Ovary (tissue), 3 donors: ENCODE measurements at regions not wholly inside any gene's neighbourhood (a gene's known extent, or its start where the extent isn't known, plus 50 kb on each side); places are given as distances from the start of the nearest gene placed in this dataset.

Experiments
- CTCF ChIP-seq, 3 donors: fragments of 450-650 bp in 2 of 3; fragments of 200-600 bp in 1 of 3; IDR thresholded peaks; one replicate each; pipeline versions ENCODE4 v1.5.1 to v1.8.0; 2016 to 2022; ENCODE audit warnings: antibody characterized with exemption in 3 of 3, mild to moderate bottlenecking in 1 of 3
- POLR2A ChIP-seq: fragments of 450-650 bp; IDR thresholded peaks from one replicate; pipeline ENCODE4 v1.6.1; 2017; ENCODE audit warnings: antibody characterized with exemption, mild to moderate bottlenecking, moderate library complexity
- donor health status: DM: no; HTN: no; CAD: no.

- TF ChIP-seq CTCF (IDR thresholded peaks at IDR 0.05) (no peak), POLR2A (no peak)
Measured at GRCh38 chr4:77445823-77446222, 159.8 kb upstream of the CXCL13 start.
